K562 (cell line): ENCODE measurements at regions not wholly inside any gene's neighbourhood (a gene's known extent, or its start where the extent isn't known, plus 50 kb on each side); places are given as distances from the start of the nearest gene placed in this dataset.

Experiments
- ATF1 ChIP-seq, 2 experiments: fragments of 450-650 bp in 1 of 2; IDR thresholded peaks; 2 replicates each; pipeline ENCODE4 v1.6.1; 2016; ENCODE audit warnings: missing compliant biosample characterization in 1 of 2, missing genetic modification characterization in 1 of 2
- BCOR ChIP-seq: fragments of 450-650 bp; IDR thresholded peaks from 2 replicates; pipeline ENCODE4 v1.6.1; 2016
- CEBPG ChIP-seq, 3 experiments: fragments of 200-800 bp in 1 of 3; sonication (Bioruptor generic) in 1 of 3; sonication (generic) in 1 of 3; formaldehyde crosslinking in 1 of 3; IDR thresholded peaks in 2 of 3; conservative IDR thresholded peaks in 1 of 3; 2 replicates each; pipeline versions ENCODE4 v1.6.1 to v1.8.0; 2016 to 2022; ENCODE audit warnings: missing compliant biosample characterization in 2 of 3, missing genetic modification characterization in 2 of 3, mild to moderate bottlenecking in 1 of 3, missing genetic modification reagents in 1 of 3
- CHD1 ChIP-seq: fragments of 200-600 bp; sonication (generic); IDR thresholded peaks from one replicate; pipeline ENCODE4 v1.6.1; 2012; ENCODE audit warnings: mild to moderate bottlenecking, moderate library complexity, low read length, inconsistent platforms
- CTBP1 ChIP-seq: fragments of 450-650 bp; IDR thresholded peaks from 2 replicates; pipeline ENCODE4 v1.6.1; 2016; ENCODE audit warnings: borderline replicate concordance
- EGR1 ChIP-seq: fragments of 450-650 bp; conservative IDR thresholded peaks from 2 replicates; pipeline ENCODE4 v1.6.1; 2017; ENCODE audit warnings: mild to moderate bottlenecking
- FOXJ2 ChIP-seq: fragments of 200-800 bp; sonication (Bioruptor generic); IDR thresholded peaks from 2 replicates; pipeline ENCODE4 v1.6.1; 2016; ENCODE audit warnings: missing genetic modification characterization, missing compliant biosample characterization
- HCFC1 ChIP-seq: IDR thresholded peaks from 2 replicates; pipeline ENCODE4 v1.6.1; 2012; ENCODE audit warnings: low read depth, low read length, improper control_type of control experiment
- HDGF ChIP-seq: fragments of 450-650 bp; IDR thresholded peaks from 2 replicates; pipeline ENCODE4 v1.6.1; 2016
- HIVEP1 ChIP-seq: fragments of 250-450 bp; sonication (Bioruptor Pico); IDR thresholded peaks from 2 replicates; pipeline ENCODE4 v1.4.0; 2020; ENCODE audit warnings: mild to moderate bottlenecking
- JUNB ChIP-seq: fragments of 450-650 bp; formaldehyde crosslinking; conservative IDR thresholded peaks from 2 replicates; pipeline ENCODE4 v1.4.0; 2020; ENCODE audit warnings: mild to moderate bottlenecking
- NCOA1 ChIP-seq: fragments of 450-650 bp; IDR thresholded peaks from 2 replicates; pipeline ENCODE4 v1.6.1; 2016; ENCODE audit warnings: low read depth
- PHB ChIP-seq: fragments of 250-450 bp; sonication (Bioruptor Pico); IDR thresholded peaks from 2 replicates; pipeline ENCODE4 v1.5.0; 2021
- SAFB2 ChIP-seq: fragments of 200-400 bp; formaldehyde crosslinking; IDR thresholded peaks from 2 replicates; pipeline ENCODE4 v1.6.1; 2018; ENCODE audit warnings: borderline replicate concordance, low read length, low read depth, moderate library complexity; ENCODE audit not compliant: severe bottlenecking
- SMAD4 ChIP-seq: fragments of 250-450 bp; sonication (Bioruptor Pico); conservative IDR thresholded peaks from 2 replicates; pipeline ENCODE4 v1.8.0; 2021; ENCODE audit warnings: inconsistent platforms, mild to moderate bottlenecking, moderate library complexity
- SPI1 ChIP-seq: IDR thresholded peaks from 2 replicates; pipeline ENCODE4 v1.6.1; 2011; ENCODE audit warnings: low read depth, low read length, control low read depth, borderline replicate concordance
- SREBF1 ChIP-seq: fragments of 150-350 bp; IDR thresholded peaks from 2 replicates; pipeline ENCODE4 v1.6.1; 2014; ENCODE audit warnings: antibody characterized with exemption, low read depth, low read length, borderline replicate concordance
- SREBF2 ChIP-seq: sonication (generic); formaldehyde crosslinking; IDR thresholded peaks from 2 replicates; pipeline ENCODE4 v1.4.0; 2020; ENCODE audit warnings: mild to moderate bottlenecking, missing genetic modification reagents
- SUPT5H ChIP-seq: fragments of 450-650 bp; IDR thresholded peaks from 2 replicates; pipeline ENCODE4 v1.6.1; 2016
- ZEB2 ChIP-seq: fragments of 450-650 bp; IDR thresholded peaks from 2 replicates; pipeline ENCODE4 v1.6.1; 2016
- ZFP1 ChIP-seq: fragments of 450-650 bp; formaldehyde crosslinking; IDR thresholded peaks from 2 replicates; pipeline ENCODE4 v1.4.0; 2020; ENCODE audit warnings: mild to moderate bottlenecking, mixed read lengths
- ZKSCAN1 ChIP-seq: fragments of 150-350 bp; IDR thresholded peaks from 2 replicates; pipeline ENCODE4 v1.6.1; 2016; ENCODE audit warnings: low read depth, low read length
- ZNF282 ChIP-seq: sonication (generic); formaldehyde crosslinking; IDR thresholded peaks from 2 replicates; pipeline ENCODE4 v1.8.1; 2023; ENCODE audit warnings: missing genetic modification reagents
- ZNF717 ChIP-seq: fragments of 250-450 bp; sonication (Bioruptor Pico); IDR thresholded peaks from 2 replicates; pipeline ENCODE4 v1.5.0; 2021
- ZNF75A ChIP-seq: fragments of 450-650 bp; formaldehyde crosslinking; IDR thresholded peaks from 2 replicates; pipeline ENCODE4 v1.4.0; 2020; ENCODE audit warnings: mild to moderate bottlenecking
- TF ChIP-seq, protein P1 (sequence below), 2 experiments: fragments of 250-450 bp in 1 of 2; fragments of 450-650 bp in 1 of 2; sonication (Bioruptor Pico) in 1 of 2; IDR thresholded peaks; 2 replicates each; pipeline versions ENCODE4 v1.6.1 to v1.8.0; 2016 to 2021; ENCODE audit warnings: mild to moderate bottlenecking in 2 of 2, moderate library complexity in 2 of 2, missing compliant biosample characterization in 1 of 2, missing genetic modification characterization in 1 of 2
- TF ChIP-seq, protein P2 (sequence below): sonication (generic); formaldehyde crosslinking; IDR thresholded peaks from 2 replicates; pipeline ENCODE4 v1.8.0; 2022; ENCODE audit warnings: mild to moderate bottlenecking, low read depth, missing genetic modification reagents
- TF ChIP-seq, protein P3 (sequence below): fragments of 250-450 bp; sonication (Bioruptor Pico); IDR thresholded peaks from 2 replicates; pipeline ENCODE4 v1.8.0; 2022; ENCODE audit warnings: moderate library complexity, mild to moderate bottlenecking, inconsistent platforms
- TF ChIP-seq, protein P4 (sequence below): fragments of 450-650 bp; IDR thresholded peaks from 2 replicates; pipeline ENCODE4 v1.6.1; 2016

DNA sequence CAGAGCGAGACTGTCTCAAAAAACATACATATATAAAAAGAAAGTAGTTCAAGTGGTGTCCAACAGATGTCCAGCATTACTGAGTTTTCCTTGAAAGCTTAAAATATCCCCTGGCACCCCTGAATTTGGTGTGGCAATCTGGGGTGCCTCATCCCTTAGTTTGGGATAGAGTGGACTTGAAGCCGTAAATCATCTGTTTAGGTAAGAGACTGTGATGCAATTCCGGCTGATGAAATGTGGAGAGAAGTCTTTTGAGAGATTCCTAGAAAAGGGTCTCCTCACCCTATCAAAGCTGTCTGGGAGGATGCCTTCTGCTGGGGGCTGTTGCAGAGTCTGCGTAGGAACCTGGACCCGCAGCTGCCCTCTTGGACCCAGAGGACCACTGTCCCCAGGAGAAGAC is 408.0 kb downstream of the RPS24 start (continued):
- TF ChIP-seq SAFB2, result no peak
- no peak for TF ChIP-seq HDGF
- TF ChIP-seq CTBP1, result peak; percentile 39; the same call in 1 of the 2 replicates
- no peak for TF ChIP-seq SPI1
- no peak for TF ChIP-seq PHB (CRISPR knock-in tag)
- TF ChIP-seq ZEB2, result 0 out of 2 replicates have a peak, but pooled peaks have one; percentile 37
- TF ChIP-seq, protein P1, sequence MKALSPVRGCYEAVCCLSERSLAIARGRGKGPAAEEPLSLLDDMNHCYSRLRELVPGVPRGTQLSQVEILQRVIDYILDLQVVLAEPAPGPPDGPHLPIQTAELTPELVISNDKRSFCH (CRISPR knock-in tag; IDR thresholded peaks at IDR 0.05), result no peak
- TF ChIP-seq, protein P1 (tag; IDR thresholded peaks at IDR 0.05), result no peak
- 0 out of 2 replicates have a peak, but pooled peaks have one; percentile 40 for TF ChIP-seq CEBPG (CRISPR knock-in tag; IDR thresholded peaks at IDR 0.05)
- peak; percentile 94 to 97 for TF ChIP-seq CEBPG (tag; conservative IDR thresholded peaks at IDR 0.05 in 1 of 2, IDR thresholded peaks at IDR 0.05 in 1 of 2)
- no peak for TF ChIP-seq ATF1 (CRISPR knock-in tag; IDR thresholded peaks at IDR 0.05)
- no peak for TF ChIP-seq ATF1 (tag; IDR thresholded peaks at IDR 0.05)
- no peak for TF ChIP-seq EGR1
- TF ChIP-seq HCFC1, result no peak
- no peak for TF ChIP-seq ZKSCAN1
- TF ChIP-seq SUPT5H, result no peak
- peak; percentile 63 for TF ChIP-seq SMAD4 (CRISPR knock-in tag)
- no peak for TF ChIP-seq SREBF1
- TF ChIP-seq, protein P2, sequence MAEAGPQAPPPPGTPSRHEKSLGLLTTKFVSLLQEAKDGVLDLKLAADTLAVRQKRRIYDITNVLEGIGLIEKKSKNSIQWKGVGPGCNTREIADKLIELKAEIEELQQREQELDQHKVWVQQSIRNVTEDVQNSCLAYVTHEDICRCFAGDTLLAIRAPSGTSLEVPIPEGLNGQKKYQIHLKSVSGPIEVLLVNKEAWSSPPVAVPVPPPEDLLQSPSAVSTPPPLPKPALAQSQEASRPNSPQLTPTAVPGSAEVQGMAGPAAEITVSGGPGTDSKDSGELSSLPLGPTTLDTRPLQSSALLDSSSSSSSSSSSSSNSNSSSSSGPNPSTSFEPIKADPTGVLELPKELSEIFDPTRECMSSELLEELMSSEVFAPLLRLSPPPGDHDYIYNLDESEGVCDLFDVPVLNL (CRISPR knock-in tag), result no peak
- no peak for TF ChIP-seq SREBF2
- TF ChIP-seq ZFP1, result no peak
- no peak for TF ChIP-seq BCOR
- no peak for TF ChIP-seq NCOA1
- TF ChIP-seq ZNF717 (CRISPR knock-in tag), result no peak
- no peak for TF ChIP-seq HIVEP1 (CRISPR knock-in tag)
- no peak for TF ChIP-seq FOXJ2
- no peak for TF ChIP-seq ZNF282 (CRISPR knock-in tag)
- TF ChIP-seq, protein P3, sequence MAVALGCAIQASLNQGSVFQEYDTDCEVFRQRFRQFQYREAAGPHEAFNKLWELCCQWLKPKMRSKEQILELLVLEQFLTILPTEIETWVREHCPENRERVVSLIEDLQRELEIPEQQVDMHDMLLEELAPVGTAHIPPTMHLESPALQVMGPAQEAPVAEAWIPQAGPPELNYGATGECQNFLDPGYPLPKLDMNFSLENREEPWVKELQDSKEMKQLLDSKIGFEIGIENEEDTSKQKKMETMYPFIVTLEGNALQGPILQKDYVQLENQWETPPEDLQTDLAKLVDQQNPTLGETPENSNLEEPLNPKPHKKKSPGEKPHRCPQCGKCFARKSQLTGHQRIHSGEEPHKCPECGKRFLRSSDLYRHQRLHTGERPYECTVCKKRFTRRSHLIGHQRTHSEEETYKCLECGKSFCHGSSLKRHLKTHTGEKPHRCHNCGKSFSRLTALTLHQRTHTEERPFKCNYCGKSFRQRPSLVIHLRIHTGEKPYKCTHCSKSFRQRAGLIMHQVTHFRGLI (CRISPR knock-in tag), result no peak
- TF ChIP-seq CHD1, result no peak
- no peak for TF ChIP-seq ZNF75A (CRISPR knock-in tag)
- TF ChIP-seq JUNB (CRISPR knock-in tag), result no peak
- TF ChIP-seq, protein P4, sequence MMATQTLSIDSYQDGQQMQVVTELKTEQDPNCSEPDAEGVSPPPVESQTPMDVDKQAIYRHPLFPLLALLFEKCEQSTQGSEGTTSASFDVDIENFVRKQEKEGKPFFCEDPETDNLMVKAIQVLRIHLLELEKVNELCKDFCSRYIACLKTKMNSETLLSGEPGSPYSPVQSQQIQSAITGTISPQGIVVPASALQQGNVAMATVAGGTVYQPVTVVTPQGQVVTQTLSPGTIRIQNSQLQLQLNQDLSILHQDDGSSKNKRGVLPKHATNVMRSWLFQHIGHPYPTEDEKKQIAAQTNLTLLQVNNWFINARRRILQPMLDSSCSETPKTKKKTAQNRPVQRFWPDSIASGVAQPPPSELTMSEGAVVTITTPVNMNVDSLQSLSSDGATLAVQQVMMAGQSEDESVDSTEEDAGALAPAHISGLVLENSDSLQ, result peak; percentile 87
